EL (cell line): ENCODE measurements at regions not wholly inside any gene's neighbourhood (a gene's known extent, or its start where the extent isn't known, plus 50 kb on each side); places are given as distances from the start of the nearest gene placed in this dataset.
"Not testable (repeated sequence)": the region's sequence is repeated elsewhere in the genome, so short reads cannot be mapped to it uniquely, and the experiment has no call there.

Source experiments
- DNase-seq: peaks from one replicate; pipeline ENCODE4 v3.0.0-alpha.2; 2016

DNA sequence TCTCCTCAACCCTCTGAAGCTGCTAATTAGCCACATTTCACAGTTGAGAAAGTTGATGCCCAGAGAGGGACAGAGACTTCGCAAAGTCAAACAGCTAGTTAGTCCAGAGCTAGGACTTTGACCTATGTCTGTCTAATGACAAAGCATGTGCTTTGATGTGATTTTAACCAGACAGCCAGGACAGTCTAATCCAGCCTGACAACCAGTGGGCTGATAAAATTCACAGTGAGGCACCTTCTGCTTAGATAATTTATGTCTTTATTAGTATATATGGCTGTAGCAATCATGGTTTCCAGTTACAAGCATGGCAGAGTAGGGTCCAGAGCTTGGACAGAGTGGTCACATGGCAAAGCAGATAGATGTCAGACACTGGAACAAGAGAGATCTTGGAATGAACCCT lies 133.6 kb upstream of the C1QTNF7 start:
- DNase-seq, result no peak

GRCh38 chr4:15294832-15295231 lies 133.0 kb upstream of the C1QTNF7 start:
- no peak for DNase-seq

GRCh38 chr4:15295421-15296162 lies 132.2 kb upstream of the C1QTNF7 start:
- DNase-seq, result peak; percentile 6

- no peak for DNase-seq
These were observed 130.5 kb upstream of the C1QTNF7 start for GRCh38 chr4:15297344-15297743.

DNA sequence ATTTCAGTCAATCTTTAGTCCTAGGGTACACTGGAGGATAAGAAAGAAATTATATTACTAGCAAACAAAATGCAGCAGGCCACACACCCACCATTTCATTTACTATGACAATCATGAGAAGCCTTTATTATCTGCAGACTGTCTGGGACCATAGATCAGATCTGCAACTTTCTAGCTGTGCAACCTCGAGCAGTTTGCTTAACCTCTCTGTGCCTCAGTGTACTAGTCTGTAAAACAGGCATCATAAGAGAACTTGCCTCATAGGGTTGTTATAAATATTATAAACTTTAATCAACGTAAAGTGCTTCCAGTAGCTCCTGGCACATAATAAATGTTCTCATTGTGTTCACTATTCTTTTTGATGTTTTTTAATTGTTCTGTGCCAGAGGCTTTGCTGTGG lies 128.2 kb upstream of the C1QTNF7 start:
- no peak for DNase-seq

- peak; percentile 88 for DNase-seq
These were observed 124.7 kb upstream of the C1QTNF7 start for GRCh38 chr4:15303052-15303641.

DNA sequence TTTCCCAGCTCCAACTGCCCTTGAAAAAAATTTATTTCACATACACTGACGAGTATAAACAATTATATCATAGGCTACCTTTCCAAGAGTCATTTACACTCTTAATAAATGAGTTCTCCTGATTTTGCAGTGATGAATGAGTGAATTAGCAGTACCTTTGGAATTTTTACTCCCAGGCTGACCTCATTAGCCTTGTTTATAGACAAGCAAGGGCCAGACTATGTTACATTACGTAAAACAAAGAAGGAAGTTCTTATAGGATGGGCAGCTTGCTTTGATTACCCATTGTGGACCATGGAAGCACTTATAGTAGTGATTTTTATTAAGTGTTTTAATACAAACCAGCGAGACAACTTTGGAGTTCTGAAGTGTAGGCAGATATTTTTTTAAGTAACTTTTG lies 112.9 kb upstream of the C1QTNF7 start:
- no peak for DNase-seq

DNA sequence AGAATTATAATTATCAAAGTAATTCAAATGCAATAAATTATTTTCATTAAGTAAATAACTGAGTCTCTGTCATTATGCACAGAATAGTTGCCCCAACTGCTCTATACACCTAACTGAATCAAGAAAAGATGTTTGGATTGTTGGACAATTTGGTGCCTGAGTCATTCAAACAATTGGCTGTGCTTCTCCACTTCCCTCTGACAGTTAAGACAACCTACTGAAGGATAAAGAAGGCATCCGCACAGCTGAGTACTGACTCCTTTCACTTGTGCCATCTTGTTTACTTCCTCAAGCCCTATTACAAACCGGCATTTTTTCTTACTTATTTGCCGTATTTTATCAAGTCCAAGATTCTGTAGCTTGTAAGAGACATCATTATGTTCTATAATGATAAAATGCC lies 110.6 kb upstream of the C1QTNF7 start:
- no peak for DNase-seq

GRCh38 chr4:15318621-15319348 lies 109.0 kb upstream of the C1QTNF7 start:
- DNase-seq, result peak; percentile 69

DNA sequence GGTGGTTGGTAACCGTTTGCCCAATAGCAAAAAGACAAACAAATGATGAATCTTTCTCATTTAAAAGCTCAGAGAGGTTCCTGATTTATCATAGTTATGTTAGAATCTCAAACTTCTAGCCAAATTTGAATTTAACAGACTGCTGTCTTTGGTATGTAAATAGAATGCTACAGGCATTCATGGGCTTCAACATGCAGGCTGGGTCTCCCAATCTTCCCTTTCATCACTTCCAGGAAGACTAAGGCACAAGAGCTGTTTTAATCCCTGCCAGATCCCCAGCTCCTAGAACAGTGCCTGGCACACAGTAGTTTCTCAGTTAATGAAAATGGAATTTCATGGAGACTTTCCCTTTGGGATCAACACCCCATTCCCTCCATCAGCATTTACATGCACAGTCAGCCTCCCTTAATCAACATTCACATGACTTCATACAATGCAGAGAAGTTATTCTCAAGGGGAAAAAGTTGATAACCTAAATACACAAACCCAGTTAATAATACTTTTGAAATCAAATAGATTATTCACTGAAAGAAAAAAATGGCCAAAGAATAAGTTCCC lies 107.6 kb upstream of the C1QTNF7 start:
- no peak for DNase-seq

DNA sequence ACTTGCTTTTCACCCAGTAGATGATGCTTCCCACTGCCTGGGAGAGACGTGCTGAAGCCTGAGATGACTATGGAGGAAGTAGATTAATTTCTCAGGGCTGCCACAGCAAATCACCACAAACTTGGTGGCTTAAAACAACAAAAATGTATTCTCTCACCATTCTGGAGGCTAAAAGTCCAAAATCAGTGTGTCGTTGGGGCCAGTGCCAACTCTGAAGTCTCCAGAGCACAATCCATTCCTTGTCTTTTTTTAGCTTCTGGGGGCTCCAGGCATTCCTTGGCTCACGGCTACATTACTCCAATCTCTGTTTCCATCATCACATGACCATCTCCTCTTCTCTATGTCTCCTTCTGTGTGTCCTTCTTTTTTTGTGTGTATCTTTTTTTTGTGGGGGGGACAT lies 105.8 kb upstream of the C1QTNF7 start:
- no peak for DNase-seq

DNA sequence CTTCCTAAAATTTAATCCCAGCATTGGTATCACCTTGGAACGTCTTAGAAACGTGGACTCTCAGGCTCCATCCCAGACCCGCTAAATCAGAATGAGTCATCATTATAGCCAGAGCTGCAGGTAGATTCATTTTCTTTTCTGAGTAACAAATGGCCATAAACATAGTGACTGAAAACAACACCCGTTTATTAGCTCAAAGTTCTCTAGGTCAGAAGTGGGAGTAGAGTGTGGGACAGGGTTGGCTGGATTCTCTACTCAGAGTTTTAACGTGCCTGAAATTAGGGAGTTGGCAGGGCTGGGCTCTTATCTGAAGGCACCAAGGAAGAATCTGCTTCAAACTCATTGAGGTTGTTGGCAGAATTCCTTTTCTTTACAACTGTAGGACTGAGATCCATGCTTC lies 101.8 kb upstream of the C1QTNF7 start:
- no peak for DNase-seq

DNA sequence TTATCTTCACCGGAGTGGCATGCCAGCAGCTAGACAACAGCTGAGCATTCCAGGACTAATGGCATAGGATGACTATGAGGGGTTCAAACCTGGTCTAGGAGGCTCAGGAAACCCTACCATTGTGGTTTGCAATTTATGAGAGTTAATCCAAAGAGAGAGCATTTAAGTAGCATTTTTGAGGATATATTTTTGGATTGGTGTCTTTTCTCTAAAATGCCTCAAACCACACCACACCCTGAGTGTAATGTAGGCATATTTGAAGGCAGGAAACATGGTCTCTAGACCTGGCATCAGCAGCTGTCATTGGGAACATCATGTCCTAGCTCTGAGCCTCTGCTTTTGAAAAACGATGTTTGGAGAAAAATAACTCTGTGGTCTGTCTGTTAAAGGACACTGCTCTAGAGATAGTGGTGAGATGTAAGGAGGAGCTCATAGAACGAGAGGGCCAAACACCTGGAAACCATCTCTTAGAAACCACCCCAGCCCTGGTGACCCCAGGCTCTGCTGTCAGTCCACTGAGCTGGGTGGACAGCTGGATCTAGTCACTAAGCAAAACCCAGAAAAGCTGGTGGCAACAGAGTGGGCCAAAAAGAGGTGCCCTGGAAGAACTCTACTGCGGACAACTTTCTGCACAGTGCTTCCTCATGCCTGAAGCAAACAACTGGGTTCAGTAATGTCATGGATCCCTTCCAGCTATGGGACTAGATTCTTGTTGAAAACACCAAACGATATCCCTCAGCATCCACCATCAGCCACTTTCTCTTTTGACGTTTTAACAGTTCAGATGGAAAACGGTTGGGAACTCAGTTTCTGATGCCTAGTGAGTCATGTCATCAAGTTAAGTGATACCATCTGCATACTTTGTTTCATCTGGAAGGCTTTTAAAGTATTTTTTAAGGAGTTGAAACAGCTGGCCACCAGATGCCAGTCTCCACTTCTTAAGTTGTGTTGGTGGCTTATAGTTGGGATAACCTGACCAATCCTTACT lies 100.2 kb upstream of the C1QTNF7 start:
- DNase-seq, result peak; percentile 89

DNA sequence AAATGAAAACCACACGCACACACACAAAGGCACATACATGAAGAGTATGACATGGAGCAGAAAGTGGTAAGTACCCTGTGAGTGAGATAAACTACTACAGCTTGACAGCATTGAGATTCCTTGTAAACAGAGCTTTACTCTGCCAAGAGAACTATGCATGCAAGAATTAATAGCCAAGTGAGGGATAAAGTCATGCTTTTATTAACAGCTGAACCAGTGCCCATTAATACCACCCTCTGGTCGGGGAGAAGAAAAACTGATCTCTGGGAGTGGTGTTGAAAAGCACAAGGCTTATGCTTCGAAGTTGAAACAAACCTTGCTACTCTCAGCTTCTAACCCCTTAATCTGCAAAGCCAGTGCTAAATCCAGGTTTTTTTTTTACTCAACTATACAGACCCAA lies 95.9 kb upstream of the C1QTNF7 start:
- no peak for DNase-seq

DNA sequence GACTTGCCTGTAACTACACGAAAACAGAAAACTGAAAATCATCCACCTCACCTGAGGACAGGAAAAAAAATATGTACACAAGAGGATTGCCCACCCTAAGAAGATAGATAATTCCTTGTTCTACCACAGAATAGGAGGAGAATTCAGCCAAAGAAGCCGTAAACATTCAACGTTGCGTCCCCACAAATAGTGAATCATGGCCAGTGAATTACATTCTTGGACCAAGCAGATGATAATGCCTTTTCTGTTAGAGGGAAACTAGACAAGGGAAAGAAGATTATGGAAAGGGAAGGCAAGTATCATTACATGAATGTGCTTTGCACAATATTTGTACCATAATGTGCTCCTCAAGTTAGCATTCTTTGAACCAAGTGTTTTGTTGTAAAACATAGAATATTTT lies 95.5 kb upstream of the C1QTNF7 start:
- DNase-seq, result no peak

DNA sequence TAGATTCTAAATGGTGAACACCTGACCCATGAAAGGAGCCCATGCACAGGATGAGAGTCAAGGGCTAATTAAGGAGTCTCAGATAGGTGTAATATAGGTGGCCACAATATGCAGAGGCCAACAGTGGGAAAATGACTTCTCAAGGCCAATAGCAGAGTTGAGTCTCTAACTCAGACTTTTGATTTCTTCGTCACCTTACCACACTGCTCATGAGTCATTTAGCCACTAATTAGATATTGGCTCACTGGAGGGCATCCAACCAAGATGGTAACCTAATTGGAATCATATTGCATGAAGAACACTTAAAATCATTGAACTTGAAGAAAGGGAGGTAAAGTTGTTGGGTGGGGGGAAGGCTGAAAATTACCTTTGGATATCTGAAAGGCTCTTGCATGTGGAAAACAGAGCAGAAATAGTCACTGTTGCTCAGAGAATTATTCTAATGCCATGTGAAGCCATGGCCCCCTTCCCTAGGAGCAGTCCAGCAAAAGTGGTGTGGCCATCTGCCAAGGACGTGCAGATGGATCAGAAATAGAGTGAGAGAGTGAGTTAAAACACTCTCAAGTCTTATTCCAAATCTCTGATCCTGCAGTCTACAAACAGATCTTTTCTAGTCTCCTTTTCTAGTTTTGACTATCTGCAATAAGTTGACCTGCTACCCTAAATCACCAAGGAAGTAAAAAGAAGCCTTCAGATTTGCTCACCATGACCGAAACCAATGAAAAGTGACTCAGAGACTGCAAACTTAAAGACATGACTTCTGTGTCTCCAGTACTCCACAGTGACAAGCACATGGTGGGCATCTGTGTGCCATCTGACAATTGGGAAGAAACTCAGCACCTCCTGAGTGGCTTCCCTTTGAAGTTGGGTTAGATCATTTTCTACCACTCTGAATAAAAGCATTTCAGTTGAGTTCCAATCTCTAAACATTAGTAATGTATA lies 93.9 kb upstream of the C1QTNF7 start:
- DNase-seq, result peak; percentile 19

- peak; percentile 88 for DNase-seq
These were observed 91.2 kb upstream of the C1QTNF7 start for GRCh38 chr4:15336410-15337167.

DNA sequence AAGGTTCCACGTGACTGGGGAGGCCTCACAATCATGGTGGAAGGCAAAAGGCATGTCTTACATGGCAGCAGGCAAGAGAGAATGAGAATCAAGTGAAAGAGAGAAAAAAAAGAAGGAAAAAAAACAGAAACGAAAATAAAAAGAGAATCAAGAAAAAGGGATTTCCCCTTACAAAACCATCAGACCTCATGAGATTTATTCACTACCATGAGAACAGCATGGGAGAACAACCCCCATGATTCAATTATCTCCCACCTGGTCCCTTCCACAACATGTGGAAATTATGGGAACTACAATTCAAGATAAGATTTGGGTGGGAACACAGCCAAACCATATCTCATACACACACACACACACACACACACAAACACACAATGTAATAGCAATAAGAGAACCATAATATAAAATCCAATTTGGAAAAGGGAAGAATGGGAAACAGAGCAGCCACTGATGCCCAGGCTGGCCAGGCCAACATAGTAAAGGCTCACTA lies 90.6 kb upstream of the C1QTNF7 start:
- not testable (repeated sequence) for DNase-seq

DNA sequence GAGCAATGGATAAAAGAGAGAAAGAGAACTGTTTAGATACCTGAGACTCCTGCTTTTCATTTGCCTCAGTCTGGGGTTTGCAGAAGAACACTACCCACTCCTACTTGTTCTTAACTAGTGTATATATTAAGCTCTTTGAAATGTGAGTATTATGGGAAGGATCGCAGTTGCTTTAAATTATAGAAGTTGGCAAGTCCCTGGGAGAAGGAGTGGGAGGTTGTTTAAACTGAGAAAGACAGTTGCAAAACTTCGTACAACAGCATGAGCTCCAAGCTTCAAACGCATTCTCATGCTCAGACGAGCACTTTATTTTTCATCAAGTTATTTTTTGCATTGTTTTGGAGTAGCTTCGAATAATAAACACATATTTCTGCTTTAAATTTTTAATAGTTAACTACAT lies 88.1 kb upstream of the C1QTNF7 start:
- no peak for DNase-seq

DNA sequence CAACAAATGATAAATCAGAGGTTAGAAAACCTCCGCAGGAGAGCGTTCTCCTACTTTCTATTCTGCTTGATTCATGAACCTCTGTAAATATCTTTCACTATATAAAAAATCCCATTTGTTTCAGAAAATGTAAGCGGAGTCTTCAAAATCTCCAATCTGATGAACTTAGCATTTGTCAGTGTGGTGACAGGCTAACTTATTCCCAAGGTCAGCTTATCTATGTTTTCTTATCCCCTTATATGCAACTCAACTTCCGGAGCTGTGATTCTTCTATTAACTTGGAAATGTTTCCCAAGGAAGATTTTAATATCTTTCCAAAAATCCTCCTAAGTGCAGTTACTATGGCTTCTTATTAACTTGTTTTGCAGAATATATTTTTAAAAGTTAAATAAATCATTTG lies 87.5 kb upstream of the C1QTNF7 start:
- DNase-seq, result no peak
